Ovary (tissue), 3 donors: ENCODE measurements at regions not wholly inside any gene's neighbourhood (a gene's known extent, or its start where the extent isn't known, plus 50 kb on each side); places are given as distances from the start of the nearest gene placed in this dataset.

ENCODE experiments used
- EP300 ChIP-seq: sonication (generic); formaldehyde crosslinking; IDR thresholded peaks from one replicate; pipeline ENCODE4 v1.6.1; 2017; ENCODE audit warnings: antibody characterized with exemption
- POLR2A ChIP-seq: fragments of 450-650 bp; IDR thresholded peaks from one replicate; pipeline ENCODE4 v1.6.1; 2017; ENCODE audit warnings: antibody characterized with exemption, mild to moderate bottlenecking, moderate library complexity
- TF ChIP-seq, protein P1 (sequence below), 3 donors: fragments of 450-650 bp in 2 of 3; fragments of 200-600 bp in 1 of 3; IDR thresholded peaks; one replicate each; pipeline versions ENCODE4 v1.5.1 to v1.8.0; 2016 to 2022; ENCODE audit warnings: antibody characterized with exemption in 3 of 3, mild to moderate bottlenecking in 1 of 3
- donor health status: DM: no; HTN: no; CAD: no.

DNA sequence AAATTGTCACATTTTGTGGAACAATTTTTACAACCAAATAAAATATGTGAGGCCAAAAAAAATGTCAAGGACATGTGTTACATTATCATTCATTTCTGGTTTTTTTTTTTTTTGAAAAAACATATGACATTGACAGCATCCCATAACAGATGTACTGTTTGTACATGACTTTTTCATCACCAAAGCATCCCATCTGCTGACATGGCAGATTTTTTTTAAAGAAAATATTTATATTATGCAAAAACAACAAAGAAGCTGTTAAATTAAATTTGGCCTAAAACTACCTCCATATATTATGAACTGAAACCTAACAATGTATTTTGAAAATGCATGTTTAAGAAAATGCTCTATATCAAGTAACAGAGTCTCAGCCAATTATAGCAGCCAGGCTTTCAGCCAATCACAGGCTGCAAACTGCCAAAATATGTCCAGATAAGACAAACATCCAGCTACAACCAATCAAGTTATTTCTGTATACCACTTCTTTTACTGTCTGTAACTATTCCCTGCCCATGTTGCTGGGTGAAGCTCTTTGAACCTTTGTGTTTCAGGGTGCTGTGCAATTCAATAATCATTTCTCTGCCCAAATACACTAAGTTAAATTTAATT lies 1111.8 kb downstream of the GRM8 start:
- TF ChIP-seq EP300 (no peak), POLR2A (no peak)
- TF ChIP-seq, protein P1, sequence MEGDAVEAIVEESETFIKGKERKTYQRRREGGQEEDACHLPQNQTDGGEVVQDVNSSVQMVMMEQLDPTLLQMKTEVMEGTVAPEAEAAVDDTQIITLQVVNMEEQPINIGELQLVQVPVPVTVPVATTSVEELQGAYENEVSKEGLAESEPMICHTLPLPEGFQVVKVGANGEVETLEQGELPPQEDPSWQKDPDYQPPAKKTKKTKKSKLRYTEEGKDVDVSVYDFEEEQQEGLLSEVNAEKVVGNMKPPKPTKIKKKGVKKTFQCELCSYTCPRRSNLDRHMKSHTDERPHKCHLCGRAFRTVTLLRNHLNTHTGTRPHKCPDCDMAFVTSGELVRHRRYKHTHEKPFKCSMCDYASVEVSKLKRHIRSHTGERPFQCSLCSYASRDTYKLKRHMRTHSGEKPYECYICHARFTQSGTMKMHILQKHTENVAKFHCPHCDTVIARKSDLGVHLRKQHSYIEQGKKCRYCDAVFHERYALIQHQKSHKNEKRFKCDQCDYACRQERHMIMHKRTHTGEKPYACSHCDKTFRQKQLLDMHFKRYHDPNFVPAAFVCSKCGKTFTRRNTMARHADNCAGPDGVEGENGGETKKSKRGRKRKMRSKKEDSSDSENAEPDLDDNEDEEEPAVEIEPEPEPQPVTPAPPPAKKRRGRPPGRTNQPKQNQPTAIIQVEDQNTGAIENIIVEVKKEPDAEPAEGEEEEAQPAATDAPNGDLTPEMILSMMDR (IDR thresholded peaks at IDR 0.05) = no peak
